ENCODE measurements at regions not wholly inside any gene's neighbourhood (a gene's known extent, or its start where the extent isn't known, plus 50 kb on each side); places are given as distances from the start of the nearest gene placed in this dataset.

GRCh38 chr17:73831699-73832098 lies 187.5 kb upstream of the SDK2 start:
- no peak overlapping the region for H3K4me2 ChIP-seq (ENCODE audit: low read depth, low read length)
- no peaks in the 10 kb centered on the region for H3K4me1 ChIP-seq (ENCODE audit: low read length)
- H3K9ac ChIP-seq (ENCODE audit: low read length): no peak overlapping the region
- H3K27ac ChIP-seq (ENCODE audit: low read length): no peak overlapping the region
- no peak overlapping the region for H2AFZ ChIP-seq (ENCODE audit: low read length)
- H3K9me2 ChIP-seq (replicated peaks; ENCODE audit: insufficient read depth, low read length): no peaks in the 10 kb centered on the region
- DNase-seq: no peak
- TF ChIP-seq EZH2phosphoT487 (IDR thresholded peaks at IDR 0.05; ENCODE audit: low read length): no peak
- TF ChIP-seq EZH2 (optimal IDR thresholded peaks at IDR 0.05; ENCODE audit: low read depth, low read length): no peak
- TF ChIP-seq CTCF (IDR thresholded peaks at IDR 0.05; ENCODE audit: low read length): no peak
- H3K9me3 ChIP-seq (replicated peaks; ENCODE audit: insufficient read depth, low read length): no peaks in the 10 kb centered on the region
- no peaks in the 10 kb centered on the region for H3F3A ChIP-seq (ENCODE audit: insufficient read depth, low read length)
- H3K79me2 ChIP-seq (ENCODE audit: low read length): no peaks in the 10 kb centered on the region
- H3K36me3 ChIP-seq (replicated peaks; ENCODE audit: insufficient read depth, low read length): no peaks in the 10 kb centered on the region
- H4K20me1 ChIP-seq (ENCODE audit: insufficient read depth, low read length): no peaks in the 10 kb centered on the region
- H3K4me3 ChIP-seq (ENCODE audit: low read length): no peak overlapping the region
- H3K27me3 ChIP-seq (replicated peaks; ENCODE audit: insufficient read depth, low read length): peaks cover 54% of the 10 kb centered on the region

- no peak overlapping the region for H2AFZ ChIP-seq (ENCODE audit: low read length)
- H3K4me2 ChIP-seq (ENCODE audit: low read depth, low read length): no peak overlapping the region
- no peaks in the 10 kb centered on the region for H3F3A ChIP-seq (ENCODE audit: insufficient read depth, low read length)
- no peak overlapping the region for H3K27ac ChIP-seq (ENCODE audit: low read length)
- no peaks in the 10 kb centered on the region for H3K9me3 ChIP-seq (replicated peaks; ENCODE audit: insufficient read depth, low read length)
- H3K9me2 ChIP-seq (replicated peaks; ENCODE audit: insufficient read depth, low read length): no peaks in the 10 kb centered on the region
- no peaks in the 10 kb centered on the region for H3K4me1 ChIP-seq (ENCODE audit: low read length)
- no peak for DNase-seq
- no peaks in the 10 kb centered on the region for H3K79me2 ChIP-seq (ENCODE audit: low read length)
- no peak overlapping the region for H3K9ac ChIP-seq (ENCODE audit: low read length)
- TF ChIP-seq EZH2 (optimal IDR thresholded peaks at IDR 0.05; ENCODE audit: low read depth, low read length) (no peak), CTCF (IDR thresholded peaks at IDR 0.05; ENCODE audit: low read length) (no peak), EZH2phosphoT487 (IDR thresholded peaks at IDR 0.05; ENCODE audit: low read length) (no peak)
- no peak overlapping the region for H3K4me3 ChIP-seq (ENCODE audit: low read length)
- H4K20me1 ChIP-seq (ENCODE audit: insufficient read depth, low read length): no peaks in the 10 kb centered on the region
- no peaks in the 10 kb centered on the region for H3K36me3 ChIP-seq (replicated peaks; ENCODE audit: insufficient read depth, low read length)
- H3K27me3 ChIP-seq (replicated peaks; ENCODE audit: insufficient read depth, low read length): peaks cover 39% of the 10 kb centered on the region
These were observed 189.7 kb upstream of the SDK2 start for GRCh38 chr17:73833775-73834488.

GRCh38 chr17:73834684-73835343 lies 190.6 kb upstream of the SDK2 start:
- H4K20me1 ChIP-seq (ENCODE audit: insufficient read depth, low read length): no peaks in the 10 kb centered on the region
- H3K9ac ChIP-seq (ENCODE audit: low read length): no peak overlapping the region
- H3K36me3 ChIP-seq (replicated peaks; ENCODE audit: insufficient read depth, low read length): no peaks in the 10 kb centered on the region
- H2AFZ ChIP-seq (ENCODE audit: low read length): no peak overlapping the region
- H3K27ac ChIP-seq (ENCODE audit: low read length): no peak overlapping the region
- H3K4me3 ChIP-seq (ENCODE audit: low read length): no peak overlapping the region
- no peak for TF ChIP-seq CTCF (IDR thresholded peaks at IDR 0.05; ENCODE audit: low read length)
- TF ChIP-seq EZH2 (optimal IDR thresholded peaks at IDR 0.05; ENCODE audit: low read depth, low read length): no peak
- no peak for TF ChIP-seq EZH2phosphoT487 (IDR thresholded peaks at IDR 0.05; ENCODE audit: low read length)
- H3K4me2 ChIP-seq (ENCODE audit: low read depth, low read length): no peak overlapping the region
- H3F3A ChIP-seq (ENCODE audit: insufficient read depth, low read length): no peaks in the 10 kb centered on the region
- no peaks in the 10 kb centered on the region for H3K79me2 ChIP-seq (ENCODE audit: low read length)
- H3K4me1 ChIP-seq (ENCODE audit: low read length): no peaks in the 10 kb centered on the region
- DNase-seq: no peak
- H3K9me2 ChIP-seq (replicated peaks; ENCODE audit: insufficient read depth, low read length): no peaks in the 10 kb centered on the region
- peaks cover 33% of the 10 kb centered on the region for H3K27me3 ChIP-seq (replicated peaks; ENCODE audit: insufficient read depth, low read length)
- no peaks in the 10 kb centered on the region for H3K9me3 ChIP-seq (replicated peaks; ENCODE audit: insufficient read depth, low read length)

Measured in MM.1S (cell line).